ENCODE measurements at regions not wholly inside any gene's neighbourhood (a gene's known extent, or its start where the extent isn't known, plus 50 kb on each side); places are given as distances from the start of the nearest gene placed in this dataset.

GRCh38 chr15:70238917-70239316 is 141.2 kb upstream of the TLE3 start:
- Histone ChIP-seq H3K27me3 (ENCODE audit: control insufficient read depth, insufficient read depth, low read length) (no peaks in the 10 kb centered on the region), H3K9me3 (ENCODE audit: control insufficient read depth in 2 of 3, insufficient read depth in 1 of 3, low read length in 3 of 3) (no peaks in the 10 kb centered on the region), H3K27ac (ENCODE audit: low read depth in 2 of 2, low read length in 2 of 2) (no peak overlapping the region), H3K4me3 (ENCODE audit: low read length in 3 of 3) (no peak overlapping the region), H3K9ac (ENCODE audit: low read length in 3 of 3) (no peak overlapping the region), H3K36me3 (ENCODE audit: control insufficient read depth in 2 of 3, insufficient read depth in 3 of 3, low read length in 3 of 3) (no peaks in the 10 kb centered on the region), H3K4me1 (ENCODE audit: control insufficient read depth in 2 of 3, insufficient read depth in 2 of 3, low read depth in 1 of 3, low read length in 3 of 3) (no peaks in the 10 kb centered on the region)
- TF ChIP-seq CTCF (IDR thresholded peaks at IDR 0.05; ENCODE audit: borderline replicate concordance, extremely low read depth, insufficient read depth): no peak
- intact Hi-C loops (cut with DNase I): no loop called here
- DNase-seq (no peak), FAIRE-seq (no peak)

GRCh38 chr15:70237626-70238025 is 139.9 kb upstream of the TLE3 start:
- no peak for TF ChIP-seq CTCF (IDR thresholded peaks at IDR 0.05; ENCODE audit: borderline replicate concordance, extremely low read depth, insufficient read depth)
- no peaks in the 10 kb centered on the region for H3K36me3 ChIP-seq (ENCODE audit: control insufficient read depth in 2 of 3, insufficient read depth in 3 of 3, low read length in 3 of 3)

GRCh38 chr15:70236341-70237086 is 138.8 kb upstream of the TLE3 start:
- no peak overlapping the region for H3K4me3 ChIP-seq (ENCODE audit: low read length in 3 of 3)
- intact Hi-C loops (cut with DNase I): no loop called here
- no peaks in the 10 kb centered on the region for H3K27me3 ChIP-seq (ENCODE audit: control insufficient read depth, insufficient read depth, low read length)
- no peak for FAIRE-seq
- H3K9me3 ChIP-seq (ENCODE audit: control insufficient read depth in 2 of 3, insufficient read depth in 1 of 3, low read length in 3 of 3): peaks cover 0 to 12% (median 0%) of the 10 kb centered on the region in 3 donors
- no peak overlapping the region for H3K9ac ChIP-seq (ENCODE audit: low read length in 3 of 3)
- no peak overlapping the region for H3K27ac ChIP-seq (ENCODE audit: low read depth in 2 of 2, low read length in 2 of 2)
- H3K4me1 ChIP-seq (ENCODE audit: control insufficient read depth in 2 of 3, insufficient read depth in 2 of 3, low read depth in 1 of 3, low read length in 3 of 3): no peaks in the 10 kb centered on the region
- no peaks in the 10 kb centered on the region for H3K36me3 ChIP-seq (ENCODE audit: control insufficient read depth in 2 of 3, insufficient read depth in 3 of 3, low read length in 3 of 3)
- no peak for TF ChIP-seq CTCF (IDR thresholded peaks at IDR 0.05; ENCODE audit: borderline replicate concordance, extremely low read depth, insufficient read depth)
- no peak for DNase-seq

More at GRCh38 chr15:70237626-70238025, 139.9 kb upstream of the TLE3 start:
- H3K27ac ChIP-seq (ENCODE audit: low read depth in 2 of 2, low read length in 2 of 2): no peak overlapping the region
- H3K4me3 ChIP-seq (ENCODE audit: low read length in 3 of 3): no peak overlapping the region
- H3K27me3 ChIP-seq (ENCODE audit: control insufficient read depth, insufficient read depth, low read length): no peaks in the 10 kb centered on the region
- intact Hi-C loops (cut with DNase I): no loop called here
- H3K4me1 ChIP-seq (ENCODE audit: control insufficient read depth in 2 of 3, insufficient read depth in 2 of 3, low read depth in 1 of 3, low read length in 3 of 3): no peaks in the 10 kb centered on the region
- peaks cover 0 to under 1% (median 0%) of the 10 kb centered on the region in 3 donors for H3K9me3 ChIP-seq (ENCODE audit: control insufficient read depth in 2 of 3, insufficient read depth in 1 of 3, low read length in 3 of 3)
- no peak for DNase-seq
- FAIRE-seq: no peak
- H3K9ac ChIP-seq (ENCODE audit: low read length in 3 of 3): no peak overlapping the region
